GM12878 (cell line): ENCODE measurements at regions not wholly inside any gene's neighbourhood (a gene's known extent, or its start where the extent isn't known, plus 50 kb on each side); places are given as distances from the start of the nearest gene placed in this dataset.

Experiments
- ATAC-seq: fragments of 200-7000 bp; cut with Tn5 transposase; 3 replicates; pipeline ENCODE4 v1.9.1; 2020; ENCODE audit warnings: mild to moderate bottlenecking, moderate library complexity
- BruUV-seq: library from RNA; stranded (reverse); fragments of 400-500 nt; replicated peaks from 2 replicates; lab custom pipeline; 2021; lab: Mats Ljungman, UMichigan
- CTCF ChIA-PET: fragments of 300-600 bp; sonication (Branson Sonifier 250); formaldehyde crosslinking; extraction: SDS; loops from one replicate; lab custom pipeline; 2021; ENCODE audit warnings: inconsistent platforms; lab: Yijun Ruan, JAX
- POLR2A ChIA-PET: fragments of 350-600 bp; formaldehyde crosslinking; extraction: SDS; loops from one replicate; lab custom pipeline; 2021; ENCODE audit warnings: inconsistent platforms; lab: Charles Lee
- RAD21 ChIA-PET: fragments of 300-600 bp; sonication (Branson Sonifier 250); formaldehyde crosslinking; loops from one replicate; lab custom pipeline; 2023; ENCODE audit warnings: antibody characterized with exemption; ENCODE audit not compliant: unreplicated experiment; lab: Charles Lee
- SMC1A ChIA-PET: fragments of 300-600 bp; sonication (Branson Sonifier 250); formaldehyde crosslinking; loops from one replicate; lab custom pipeline; 2023; ENCODE audit not compliant: unreplicated experiment, uncharacterized antibody; lab: Charles Lee
- DNase-seq: peaks from one replicate; pipeline ENCODE4 v3.0.0-alpha.2; 2011; ENCODE audit warnings: low read depth, low spot score
- FAIRE-seq: peaks from 3 replicates; lab custom pipeline; 2011; peaks lifted over from hg19 to GRCh38; lab: Jason Lieb, UNC
- H2AFZ ChIP-seq: 2 replicates; pipeline ENCODE4 v1.6.0; 2011; ENCODE audit warnings: low read depth, low read length, control low read depth; ENCODE audit not compliant: control insufficient read depth
- H3K27ac ChIP-seq: 2 replicates; pipeline ENCODE4 v1.5.1; 2011; ENCODE audit warnings: control low read depth; ENCODE audit not compliant: control insufficient read depth, insufficient read depth
- H3K27me3 ChIP-seq, 2 experiments: replicated peaks in 1 of 2; 2 replicates each; pipeline versions ENCODE4 v1.6.0 to v1.6.1; 2011; ENCODE audit warnings: low read length in 1 of 2; ENCODE audit not compliant: control insufficient read depth in 2 of 2, insufficient read depth in 2 of 2
- H3K36me3 ChIP-seq, 2 experiments: 2 replicates each; pipeline ENCODE4 v1.5.1; 2011; ENCODE audit warnings: low read length in 1 of 2; ENCODE audit not compliant: control insufficient read depth in 2 of 2, insufficient read depth in 2 of 2
- H3K4me1 ChIP-seq: 2 replicates; pipeline ENCODE4 v1.6.1; 2011; ENCODE audit warnings: mild to moderate bottlenecking, low read length, moderate library complexity, mixed read lengths; ENCODE audit not compliant: control insufficient read depth, insufficient read depth
- H3K4me2 ChIP-seq: 2 replicates; pipeline ENCODE4 v1.6.0; 2011; ENCODE audit warnings: control low read depth; ENCODE audit not compliant: control insufficient read depth, insufficient read depth
- H3K4me3 ChIP-seq: fragments of 200-600 bp; sonication (generic); 2 replicates; pipeline ENCODE4 v1.5.1; 2016
- H3K79me2 ChIP-seq: 2 replicates; pipeline ENCODE4 v1.6.0; 2011; ENCODE audit warnings: low read length; ENCODE audit not compliant: control insufficient read depth, insufficient read depth
- H3K9ac ChIP-seq: 2 replicates; pipeline ENCODE4 v1.8.0; 2011; ENCODE audit warnings: low read length, control low read depth, mixed read lengths; ENCODE audit not compliant: control insufficient read depth, insufficient read depth
- H3K9me3 ChIP-seq: replicated peaks from 3 replicates; pipeline ENCODE4 v1.5.1; 2011; ENCODE audit warnings: mild to moderate bottlenecking, low read length; ENCODE audit not compliant: control insufficient read depth, insufficient read depth
- H4K20me1 ChIP-seq: 2 replicates; pipeline ENCODE4 v1.6.0; 2011; ENCODE audit not compliant: control insufficient read depth, insufficient read depth
- ATF7 ChIP-seq: fragments of 450-650 bp; IDR thresholded peaks from 2 replicates; pipeline ENCODE4 v1.6.1; 2016; ENCODE audit warnings: low read depth, mild to moderate bottlenecking
- BCL11A ChIP-seq: IDR thresholded peaks from 2 replicates; pipeline ENCODE4 v1.6.1; 2011; ENCODE audit warnings: low read depth, low read length
- EED ChIP-seq: sonication (generic); IDR thresholded peaks from 2 replicates; pipeline ENCODE4 v1.6.1; 2016; ENCODE audit warnings: antibody characterized with exemption, low read depth
- ETV6 ChIP-seq, 2 experiments: fragments of 450-650 bp in 1 of 2; IDR thresholded peaks in 1 of 2; conservative IDR thresholded peaks in 1 of 2; 2 replicates each; pipeline ENCODE4 v1.6.1; 2014; ENCODE audit warnings: antibody characterized with exemption in 1 of 2, borderline replicate concordance in 1 of 2, low read depth in 1 of 2, mild to moderate bottlenecking in 1 of 2, moderate library complexity in 1 of 2
- EZH2 ChIP-seq: IDR thresholded peaks from 2 replicates; pipeline ENCODE4 v1.6.1; 2012; ENCODE audit warnings: low read depth, mild to moderate bottlenecking, control low read depth, inconsistent platforms, low read length, borderline replicate concordance; ENCODE audit not compliant: control insufficient read depth
- HCFC1 ChIP-seq: fragments of 150-350 bp; IDR thresholded peaks from 2 replicates; pipeline ENCODE4 v1.6.1; 2014; ENCODE audit warnings: low read length
- MEF2B ChIP-seq: fragments of 450-650 bp; IDR thresholded peaks from 2 replicates; pipeline ENCODE4 v1.6.1; 2018; ENCODE audit warnings: mild to moderate bottlenecking, moderate library complexity; ENCODE audit not compliant: partially characterized antibody, poor library complexity, severe bottlenecking
- MYC ChIP-seq: IDR thresholded peaks from 2 replicates; pipeline ENCODE4 v1.6.1; 2011; ENCODE audit warnings: mild to moderate bottlenecking, low read length, moderate library complexity, inconsistent platforms; ENCODE audit not compliant: insufficient read depth, insufficient replicate concordance, insufficient read length, severe bottlenecking
- NRF1 ChIP-seq: conservative IDR thresholded peaks from 2 replicates; pipeline ENCODE4 v1.6.1; 2011; ENCODE audit warnings: mild to moderate bottlenecking, low read depth, low read length, improper control_type of control experiment
- RAD21 ChIP-seq: IDR thresholded peaks from 2 replicates; pipeline ENCODE4 v1.6.1; 2011; ENCODE audit warnings: mild to moderate bottlenecking, low read depth, low read length, moderate library complexity; ENCODE audit not compliant: insufficient read depth
- RB1 ChIP-seq: fragments of 450-650 bp; formaldehyde crosslinking; IDR thresholded peaks from 2 replicates; pipeline ENCODE4 v1.6.1; 2017; ENCODE audit warnings: mild to moderate bottlenecking, borderline replicate concordance
- RELA ChIP-seq: fragments of 450-650 bp; IDR thresholded peaks from 2 replicates; pipeline ENCODE4 v1.8.0; 2014; ENCODE audit warnings: borderline replicate concordance; ENCODE audit not compliant: partially characterized antibody
- SREBF1 ChIP-seq: IDR thresholded peaks from 2 replicates; pipeline ENCODE4 v1.6.1; 2012; ENCODE audit warnings: mild to moderate bottlenecking, low read length
- STAT3 ChIP-seq: IDR thresholded peaks from 2 replicates; pipeline ENCODE4 v1.6.1; 2011; ENCODE audit warnings: low read depth, low read length, improper control_type of control experiment
- ZBED1 ChIP-seq: IDR thresholded peaks from 2 replicates; pipeline ENCODE4 v1.6.1; 2016; ENCODE audit warnings: borderline replicate concordance
- WGBS: methylation state at CpG from one replicate; pipeline ENCODE4 v1.1.6; 2016; ENCODE audit warnings: low lambda C conversion rate; ENCODE audit not compliant: insufficient replicate concordance, insufficient coverage; ENCODE audit errors: missing lambda C conversion rate; 5-methylcytosine and 5-hydroxymethylcytosine counted together
- in situ Hi-C: fragments of 300-500 bp; cut with MboI; formaldehyde crosslinking; loops from 9 replicates; pipeline ENCODE4 v1.14.3; 2018; ENCODE audit warnings: mixed read lengths
- intact Hi-C: fragments of 100-400 bp; cut with micrococcal nuclease; formaldehyde crosslinking; loops from one replicate; pipeline ENCODE4 v1.14.2; 2022; ENCODE audit not compliant: unreplicated experiment
- TF ChIP-seq, protein P1 (sequence below): IDR thresholded peaks from 2 replicates; pipeline ENCODE4 v1.6.1; 2012; ENCODE audit warnings: low read depth, low read length, improper control_type of control experiment
- TF ChIP-seq, protein P2 (sequence below): fragments of 450-650 bp; IDR thresholded peaks from 2 replicates; pipeline ENCODE4 v1.6.1; 2017; ENCODE audit warnings: low read depth, mild to moderate bottlenecking, moderate library complexity

- H2AFZ ChIP-seq: no peak overlapping the region
- no TSS peak for BruUV-seq
- no peak overlapping the region for H3K4me2 ChIP-seq
- no peaks in the 10 kb centered on the region for H4K20me1 ChIP-seq
- no peak for FAIRE-seq
- WGBS: 0% methylated on average over 3 of the region's 3 CpGs
- no peak for DNase-seq
- H3K4me3 ChIP-seq: no peak overlapping the region
- no peaks in the 10 kb centered on the region for H3K79me2 ChIP-seq
- no peaks in the 10 kb centered on the region for H3K27me3 ChIP-seq
- in situ Hi-C loops (no loop called here), intact Hi-C loops (no loop called here)
- ChIA-PET SMC1A (no interaction called here), POLR2A (no interaction called here), RAD21 (no interaction called here), CTCF (no interaction called here)
- no peak for ATAC-seq
- no peaks in the 10 kb centered on the region; the same call in 2 of the 3 replicates for H3K9me3 ChIP-seq
- H3K36me3 ChIP-seq: no peaks in the 10 kb centered on the region
- no peak for TF ChIP-seq EZH2
- TF ChIP-seq ETV6 (conservative IDR thresholded peaks at IDR 0.05 in 1 of 2, IDR thresholded peaks at IDR 0.05 in 1 of 2; ENCODE audit: borderline replicate concordance in 1 of 2, low read depth in 1 of 2): no peak
- TF ChIP-seq ZBED1: no peak
- TF ChIP-seq BCL11A: no peak
- no peak for TF ChIP-seq RELA
- TF ChIP-seq, protein P1, sequence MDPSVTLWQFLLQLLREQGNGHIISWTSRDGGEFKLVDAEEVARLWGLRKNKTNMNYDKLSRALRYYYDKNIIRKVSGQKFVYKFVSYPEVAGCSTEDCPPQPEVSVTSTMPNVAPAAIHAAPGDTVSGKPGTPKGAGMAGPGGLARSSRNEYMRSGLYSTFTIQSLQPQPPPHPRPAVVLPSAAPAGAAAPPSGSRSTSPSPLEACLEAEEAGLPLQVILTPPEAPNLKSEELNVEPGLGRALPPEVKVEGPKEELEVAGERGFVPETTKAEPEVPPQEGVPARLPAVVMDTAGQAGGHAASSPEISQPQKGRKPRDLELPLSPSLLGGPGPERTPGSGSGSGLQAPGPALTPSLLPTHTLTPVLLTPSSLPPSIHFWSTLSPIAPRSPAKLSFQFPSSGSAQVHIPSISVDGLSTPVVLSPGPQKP: no peak
- no peak for TF ChIP-seq MEF2B
- no peak for TF ChIP-seq SREBF1
- TF ChIP-seq MYC: no peak
- TF ChIP-seq RB1: no peak
- no peak for TF ChIP-seq EED
- TF ChIP-seq ATF7: no peak
- TF ChIP-seq NRF1: no peak
- TF ChIP-seq, protein P2, sequence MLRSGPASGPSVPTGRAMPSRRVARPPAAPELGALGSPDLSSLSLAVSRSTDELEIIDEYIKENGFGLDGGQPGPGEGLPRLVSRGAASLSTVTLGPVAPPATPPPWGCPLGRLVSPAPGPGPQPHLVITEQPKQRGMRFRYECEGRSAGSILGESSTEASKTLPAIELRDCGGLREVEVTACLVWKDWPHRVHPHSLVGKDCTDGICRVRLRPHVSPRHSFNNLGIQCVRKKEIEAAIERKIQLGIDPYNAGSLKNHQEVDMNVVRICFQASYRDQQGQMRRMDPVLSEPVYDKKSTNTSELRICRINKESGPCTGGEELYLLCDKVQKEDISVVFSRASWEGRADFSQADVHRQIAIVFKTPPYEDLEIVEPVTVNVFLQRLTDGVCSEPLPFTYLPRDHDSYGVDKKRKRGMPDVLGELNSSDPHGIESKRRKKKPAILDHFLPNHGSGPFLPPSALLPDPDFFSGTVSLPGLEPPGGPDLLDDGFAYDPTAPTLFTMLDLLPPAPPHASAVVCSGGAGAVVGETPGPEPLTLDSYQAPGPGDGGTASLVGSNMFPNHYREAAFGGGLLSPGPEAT: no peak
- TF ChIP-seq STAT3: no peak
- TF ChIP-seq RAD21: no peak
- no peak for TF ChIP-seq HCFC1
- H3K27ac ChIP-seq: no peak overlapping the region
- H3K9ac ChIP-seq: no peak overlapping the region
- H3K4me1 ChIP-seq: no peaks in the 10 kb centered on the region
These were observed 73.8 kb upstream of the OPCML start for GRCh38 chr11:133606124-133606523.
